Peyer's patch (tissue), 4 donors: ENCODE measurements at regions not wholly inside any gene's neighbourhood (a gene's known extent, or its start where the extent isn't known, plus 50 kb on each side); places are given as distances from the start of the nearest gene placed in this dataset.
"Not testable (repeated sequence)": the region's sequence is repeated elsewhere in the genome, so short reads cannot be mapped to it uniquely, and the experiment has no call there.

ENCODE experiments used
- DNase-seq, 3 donors: peaks; one replicate each; pipeline ENCODE4 v3.0.0-alpha.2; 2017 to 2019
- H3K27ac ChIP-seq, 4 donors: fragments of 200-600 bp; sonication (generic); one replicate each; pipeline ENCODE4 v1.5.1; 2016 to 2019
- H3K27me3 ChIP-seq, 2 donors: fragments of 200-600 bp; sonication (generic); one replicate each; pipeline ENCODE4 v1.5.1; 2019
- H3K36me3 ChIP-seq, 3 donors: fragments of 200-600 bp; sonication (generic); one replicate each; pipeline ENCODE4 v1.5.1; 2016 to 2019
- H3K4me1 ChIP-seq, 4 donors: fragments of 200-600 bp; sonication (generic); one replicate each; pipeline ENCODE4 v1.5.1; 2016 to 2019
- H3K4me3 ChIP-seq, 4 donors: fragments of 200-600 bp; sonication (generic); 1 replicate in 3 of 4; 2 replicates in 1 of 4; pipeline ENCODE4 v1.5.1; 2016 to 2019; ENCODE audit warnings: mild to moderate bottlenecking in 1 of 4
- H3K9me3 ChIP-seq, 4 donors: fragments of 200-600 bp; sonication (generic); one replicate each; pipeline ENCODE4 v1.5.1; 2016 to 2019; ENCODE audit warnings: mild to moderate bottlenecking in 1 of 4
- CTCF ChIP-seq, 6 experiments: fragments of 450-650 bp in 4 of 6; fragments of 200-600 bp in 2 of 6; sonication (generic) in 1 of 6; IDR thresholded peaks; one replicate each; pipeline ENCODE4 v1.5.1; 2017 to 2019; ENCODE audit warnings: antibody characterized with exemption in 6 of 6, mild to moderate bottlenecking in 3 of 6, moderate library complexity in 1 of 6

GRCh38 chr2:89196719-89197118 is 505.2 kb downstream of the RPIA start:
- H3K27ac ChIP-seq, H3K27me3 ChIP-seq, H3K9me3 ChIP-seq, DNase-seq, H3K4me1 ChIP-seq, H3K36me3 ChIP-seq, H3K4me3 ChIP-seq: not testable (repeated sequence)

GRCh38 chr2:89198026-89198425 is 506.6 kb downstream of the RPIA start:
- H3K4me1 ChIP-seq, DNase-seq: not testable (repeated sequence)

GRCh38 chr2:89199453-89200246 is 508.2 kb downstream of the RPIA start:
- not testable (repeated sequence) for H3K9me3 ChIP-seq, H3K4me3 ChIP-seq, H3K36me3 ChIP-seq, DNase-seq, H3K27ac ChIP-seq, H3K4me1 ChIP-seq, H3K27me3 ChIP-seq

More at GRCh38 chr2:89198026-89198425, 506.6 kb downstream of the RPIA start:
- H3K27me3 ChIP-seq, H3K9me3 ChIP-seq, H3K27ac ChIP-seq, H3K36me3 ChIP-seq, H3K4me3 ChIP-seq: not testable (repeated sequence)

GRCh38 chr2:89200247-89200527 is 508.7 kb downstream of the RPIA start:
- H3K27me3 ChIP-seq, H3K27ac ChIP-seq, H3K9me3 ChIP-seq, H3K36me3 ChIP-seq, DNase-seq, H3K4me1 ChIP-seq, H3K4me3 ChIP-seq: not testable (repeated sequence)

GRCh38 chr2:89202518-89202917 is 511.0 kb downstream of the RPIA start:
- not testable (repeated sequence) for H3K9me3 ChIP-seq, H3K27ac ChIP-seq, H3K27me3 ChIP-seq, H3K4me3 ChIP-seq, H3K36me3 ChIP-seq, DNase-seq, H3K4me1 ChIP-seq

- not testable (repeated sequence) for H3K27ac ChIP-seq, H3K4me3 ChIP-seq, H3K27me3 ChIP-seq, H3K9me3 ChIP-seq, H3K36me3 ChIP-seq, H3K4me1 ChIP-seq
- peak; percentile 62 to 81 (median 68) for DNase-seq
- TF ChIP-seq CTCF (IDR thresholded peaks at IDR 0.05) = peak in 4 of 6 experiments; percentile 23 to 41 (median 26)
These were observed 513.7 kb downstream of the RPIA start for GRCh38 chr2:89205153-89205552.

- H3K27ac ChIP-seq, H3K27me3 ChIP-seq, DNase-seq, H3K4me1 ChIP-seq, H3K4me3 ChIP-seq, H3K36me3 ChIP-seq, H3K9me3 ChIP-seq: not testable (repeated sequence)
These were observed 516.9 kb downstream of the RPIA start for GRCh38 chr2:89208144-89208932.

- not testable (repeated sequence) for H3K27me3 ChIP-seq, H3K36me3 ChIP-seq, H3K4me3 ChIP-seq, H3K27ac ChIP-seq, H3K4me1 ChIP-seq, H3K9me3 ChIP-seq
- TF ChIP-seq CTCF (IDR thresholded peaks at IDR 0.05) = peak in 1 of 6 experiments; percentile 19
- DNase-seq = peak in 2 of 3 donors; percentile 52 to 74
These were observed 521.7 kb downstream of the RPIA start for GRCh38 chr2:89213151-89213550.

GRCh38 chr2:89213811-89214210 is 522.3 kb downstream of the RPIA start:
- not testable (repeated sequence) for H3K27ac ChIP-seq, H3K36me3 ChIP-seq
- peak in 1 of 3 donors; percentile 54 for DNase-seq

GRCh38 chr2:89221474-89221873 is 530.0 kb downstream of the RPIA start:
- not testable (repeated sequence) for H3K27ac ChIP-seq, H3K4me1 ChIP-seq, H3K9me3 ChIP-seq, H3K36me3 ChIP-seq, H3K4me3 ChIP-seq, H3K27me3 ChIP-seq, DNase-seq

More at GRCh38 chr2:89213811-89214210, 522.3 kb downstream of the RPIA start:
- H3K4me3 ChIP-seq, H3K9me3 ChIP-seq, H3K4me1 ChIP-seq, H3K27me3 ChIP-seq: not testable (repeated sequence)

GRCh38 chr2:89222063-89222732 is 530.7 kb downstream of the RPIA start:
- not testable (repeated sequence) for H3K9me3 ChIP-seq, H3K4me1 ChIP-seq, H3K27ac ChIP-seq, H3K36me3 ChIP-seq, H3K4me3 ChIP-seq, DNase-seq, H3K27me3 ChIP-seq
